ENCODE measurements at regions not wholly inside any gene's neighbourhood (a gene's known extent, or its start where the extent isn't known, plus 50 kb on each side); places are given as distances from the start of the nearest gene placed in this dataset.

DNA sequence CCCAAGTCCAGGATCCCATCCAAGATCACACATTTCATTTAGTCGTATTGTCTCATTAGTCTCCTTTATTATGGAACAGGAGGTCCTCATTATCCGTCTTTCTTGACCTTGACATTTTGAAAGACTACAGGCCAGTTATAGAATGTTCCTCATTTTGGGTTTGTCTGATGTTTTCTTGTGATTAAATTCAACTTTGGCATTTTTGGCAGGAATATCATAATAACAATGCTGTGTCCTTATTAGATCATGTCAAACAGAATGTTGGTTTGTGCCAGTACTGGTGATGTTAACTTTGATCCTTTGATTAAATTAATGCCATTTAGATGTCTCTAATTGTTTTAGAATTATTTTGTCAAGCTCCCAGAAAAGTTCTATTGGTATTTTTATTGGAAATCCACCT lies 106.5 kb upstream of the FRY start:
- H3K9me3 Mint-ChIP-seq, result no peaks in the 10 kb centered on the region
- peaks cover 7% of the 10 kb centered on the region for H3K4me1 Mint-ChIP-seq
- H3K4me3 Mint-ChIP-seq, result no peak overlapping the region

DNA sequence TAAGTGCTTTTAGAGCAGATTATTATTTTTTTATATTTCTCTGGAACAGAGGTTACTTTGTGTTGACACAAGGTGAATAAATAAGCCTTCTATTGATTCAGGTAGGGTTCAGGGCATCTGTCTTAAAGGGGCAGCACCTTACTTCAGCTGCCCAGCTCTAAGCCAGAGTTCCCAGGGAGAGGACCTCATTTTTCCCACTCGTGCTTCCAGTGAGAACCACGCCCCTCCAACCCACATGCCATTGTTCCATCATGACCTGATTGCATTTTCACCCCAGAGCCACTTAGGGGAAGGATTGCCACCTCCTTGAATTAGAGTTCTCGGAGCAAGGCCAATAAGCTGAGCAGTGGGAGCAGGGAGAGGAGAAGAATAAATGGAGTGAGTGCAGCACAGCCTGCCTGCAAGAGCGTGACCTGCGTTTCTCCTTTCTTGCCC lies 104.3 kb upstream of the FRY start:
- DNase-seq (ENCODE audit: low spot score in 2 of 2) (no peak), ATAC-seq (ENCODE audit: low read depth) (no peak)
- H3K27me3 Mint-ChIP-seq, result no peaks in the 10 kb centered on the region
- no peaks in the 10 kb centered on the region for H3K4me1 Mint-ChIP-seq
- no peak overlapping the region for H3K27ac Mint-ChIP-seq
- no peaks in the 10 kb centered on the region for H3K9me3 Mint-ChIP-seq
- no peak overlapping the region for H3K4me3 Mint-ChIP-seq
- H3K36me3 Mint-ChIP-seq, result no peaks in the 10 kb centered on the region

More for the DNA sequence above, 106.5 kb upstream of the FRY start:
- DNase-seq (ENCODE audit: low spot score in 2 of 2) (no peak), ATAC-seq (ENCODE audit: low read depth) (no peak)
- Mint-ChIP-seq H3K36me3 (no peaks in the 10 kb centered on the region), H3K27me3 (no peaks in the 10 kb centered on the region), H3K27ac (no peak overlapping the region)

DNA sequence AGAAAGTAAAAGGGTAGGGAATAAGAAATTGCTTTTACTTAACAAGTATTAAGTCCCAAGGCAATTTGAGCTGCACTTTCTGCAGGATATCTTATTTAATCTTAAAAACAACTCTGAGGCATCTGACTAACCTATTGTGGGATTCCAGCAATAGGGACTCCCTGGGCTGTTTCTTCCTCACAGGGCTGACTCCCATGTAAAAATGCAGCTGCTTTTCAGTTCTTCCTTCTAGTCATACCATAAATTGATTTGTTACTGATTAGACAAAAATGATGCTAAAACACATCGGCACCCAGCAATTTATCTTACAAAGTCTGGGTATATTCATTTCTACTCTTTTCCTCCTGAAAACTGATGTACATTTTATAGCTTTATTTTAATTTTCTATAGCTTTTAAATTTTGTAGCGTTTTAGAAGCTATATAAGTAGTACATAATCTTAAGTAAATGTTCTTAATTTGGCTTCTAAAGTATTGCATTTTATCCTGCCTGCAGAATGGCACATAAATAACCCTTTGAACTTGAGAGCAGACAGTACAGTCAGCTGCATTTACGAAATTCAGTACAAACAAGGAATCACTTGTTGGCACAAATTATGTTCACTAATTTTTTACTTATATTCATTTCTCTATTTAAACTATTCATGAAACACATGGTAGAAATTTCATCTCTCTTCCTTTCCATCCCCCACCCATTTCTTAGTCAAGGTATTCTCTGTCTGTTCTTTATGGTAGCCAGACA lies 102.4 kb upstream of the FRY start:
- Mint-ChIP-seq H3K4me1 (no peaks in the 10 kb centered on the region), H3K27me3 (no peaks in the 10 kb centered on the region), H3K36me3 (no peaks in the 10 kb centered on the region), H3K27ac (no peak overlapping the region), H3K9me3 (no peaks in the 10 kb centered on the region), H3K4me3 (no peak overlapping the region)
- no peak for ATAC-seq (ENCODE audit: low read depth)
- DNase-seq (ENCODE audit: low spot score in 2 of 2), result no peak

DNA sequence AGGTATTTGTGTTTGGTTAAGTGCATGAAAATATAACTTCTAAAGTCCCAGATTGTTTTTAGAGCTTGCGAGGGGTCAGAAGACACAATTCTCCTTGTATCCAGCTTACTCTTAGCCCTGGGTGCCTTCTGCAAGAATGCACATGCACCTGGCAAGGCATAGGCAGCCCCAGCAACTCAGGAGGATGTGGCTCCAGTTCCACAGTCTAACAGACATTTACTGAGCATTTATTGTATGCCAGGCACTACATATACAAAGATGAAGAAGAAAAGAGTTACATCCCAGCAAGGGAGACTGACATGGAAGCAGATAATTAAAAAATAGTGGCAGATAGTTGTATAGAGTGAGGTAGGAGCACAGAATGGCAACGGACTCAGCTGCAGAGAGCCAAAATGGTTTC lies 101.1 kb upstream of the FRY start:
- Mint-ChIP-seq H3K27me3 (no peaks in the 10 kb centered on the region), H3K36me3 (no peaks in the 10 kb centered on the region), H3K4me3 (no peak overlapping the region), H3K4me1 (no peaks in the 10 kb centered on the region), H3K27ac (no peak overlapping the region), H3K9me3 (no peaks in the 10 kb centered on the region)
- ATAC-seq (ENCODE audit: low read depth), result no peak
- DNase-seq (ENCODE audit: low spot score in 2 of 2), result no peak

DNA sequence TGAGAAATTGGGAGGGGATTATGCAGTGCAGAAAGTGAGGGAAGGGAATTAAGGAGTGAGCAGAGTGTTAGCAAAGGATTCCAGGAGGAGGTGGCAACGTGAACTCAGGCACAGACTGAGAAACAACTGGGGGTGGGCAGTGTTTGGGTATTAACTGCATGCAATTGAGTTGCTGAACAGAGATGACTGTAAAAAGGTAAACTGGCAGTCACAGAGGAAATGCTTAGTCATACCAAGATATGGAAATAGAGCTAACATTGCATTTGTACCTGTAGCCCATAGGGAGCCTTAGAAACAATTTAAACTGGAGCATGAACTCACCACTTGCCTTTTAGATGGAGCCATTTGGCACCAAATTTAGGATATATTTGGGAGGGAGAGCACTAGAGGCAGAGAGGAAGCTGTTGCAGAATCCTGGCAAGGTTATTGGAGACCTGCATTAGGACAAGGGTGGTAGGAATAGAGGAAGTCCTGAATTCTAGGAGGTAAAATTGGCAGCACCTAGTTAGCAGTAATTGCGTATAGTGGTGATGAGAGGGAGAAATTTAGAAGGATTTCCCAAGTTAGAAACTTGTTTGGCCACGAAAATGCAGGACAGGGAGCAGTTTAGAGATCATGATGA lies 100.6 kb upstream of the FRY start:
- H3K27ac Mint-ChIP-seq, result no peak overlapping the region
- no peaks in the 10 kb centered on the region for H3K36me3 Mint-ChIP-seq
- H3K4me3 Mint-ChIP-seq, result no peak overlapping the region
- ATAC-seq (ENCODE audit: low read depth) (no peak), DNase-seq (ENCODE audit: low spot score in 2 of 2) (no peak)
- no peaks in the 10 kb centered on the region for H3K9me3 Mint-ChIP-seq
- H3K4me1 Mint-ChIP-seq, result no peaks in the 10 kb centered on the region
- no peaks in the 10 kb centered on the region for H3K27me3 Mint-ChIP-seq

GRCh38 chr13:31937436-31937835 lies 94.1 kb upstream of the FRY start:
- Mint-ChIP-seq H3K36me3 (peaks cover 2% of the 10 kb centered on the region), H3K27me3 (no peaks in the 10 kb centered on the region), H3K4me1 (no peaks in the 10 kb centered on the region), H3K4me3 (no peak overlapping the region), H3K9me3 (no peaks in the 10 kb centered on the region), H3K27ac (no peak overlapping the region)
- no peak for DNase-seq (ENCODE audit: low spot score in 2 of 2)
- ATAC-seq (ENCODE audit: low read depth), result no peak

DNA sequence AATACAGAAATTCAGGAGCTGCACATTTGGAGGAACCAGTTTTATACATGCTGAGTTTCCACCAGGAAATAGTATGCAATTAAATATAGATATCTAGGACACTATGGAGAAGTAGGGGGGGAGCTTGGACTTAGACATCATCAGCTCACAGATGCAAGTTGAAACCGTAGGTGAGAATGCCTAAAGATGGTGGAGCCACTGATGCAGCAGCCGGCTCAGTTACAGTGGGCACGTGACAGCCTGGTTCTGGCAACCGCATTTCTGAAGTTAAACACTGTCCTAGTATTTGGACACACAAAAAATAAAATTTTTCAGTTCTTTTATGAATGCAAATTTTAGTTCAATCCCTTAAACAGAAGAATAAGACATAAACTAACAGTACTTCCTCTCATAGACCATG lies 91.5 kb upstream of the FRY start:
- Mint-ChIP-seq H3K27ac (no peak overlapping the region), H3K27me3 (no peaks in the 10 kb centered on the region)

DNA sequence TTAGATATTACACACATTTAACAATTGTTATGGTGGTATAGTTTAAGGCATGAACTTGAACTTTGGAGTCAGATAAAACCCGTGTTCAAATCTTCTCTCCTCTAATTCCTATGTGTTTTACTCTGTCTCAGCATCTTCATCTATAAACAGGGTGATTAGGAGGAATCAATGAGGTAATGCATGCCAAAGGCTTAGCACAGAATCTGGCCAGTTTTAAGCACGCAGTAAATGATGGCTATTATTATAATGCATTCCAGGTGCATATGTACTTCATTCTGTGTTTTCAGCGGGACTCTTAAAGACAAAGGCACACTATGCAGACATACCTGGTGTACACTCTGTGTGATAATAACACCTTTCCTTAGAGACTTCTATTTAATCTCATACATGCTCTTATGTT lies 88.0 kb upstream of the FRY start:
- no peaks in the 10 kb centered on the region for H3K4me1 Mint-ChIP-seq
- no peaks in the 10 kb centered on the region for H3K27me3 Mint-ChIP-seq
- ATAC-seq (ENCODE audit: low read depth) (no peak), DNase-seq (ENCODE audit: low spot score in 2 of 2) (no peak)
- no peak overlapping the region for H3K27ac Mint-ChIP-seq
- no peak overlapping the region for H3K4me3 Mint-ChIP-seq
- H3K9me3 Mint-ChIP-seq, result no peaks in the 10 kb centered on the region
- H3K36me3 Mint-ChIP-seq, result peaks cover 2% of the 10 kb centered on the region

More for the DNA sequence above, 91.5 kb upstream of the FRY start:
- H3K36me3 Mint-ChIP-seq, result peaks cover 2% of the 10 kb centered on the region
- ATAC-seq (ENCODE audit: low read depth), result no peak
- H3K9me3 Mint-ChIP-seq, result no peaks in the 10 kb centered on the region
- DNase-seq (ENCODE audit: low spot score in 2 of 2), result no peak
- no peaks in the 10 kb centered on the region for H3K4me1 Mint-ChIP-seq
- H3K4me3 Mint-ChIP-seq, result no peak overlapping the region

- Mint-ChIP-seq H3K4me3 (no peak overlapping the region), H3K4me1 (peaks cover 4% of the 10 kb centered on the region), H3K9me3 (no peaks in the 10 kb centered on the region), H3K27me3 (no peaks in the 10 kb centered on the region), H3K36me3 (peaks cover 2% of the 10 kb centered on the region), H3K27ac (no peak overlapping the region)
- DNase-seq (ENCODE audit: low spot score in 2 of 2), result no peak
- no peak for ATAC-seq (ENCODE audit: low read depth)
These were observed 87.1 kb upstream of the FRY start for GRCh38 chr13:31944262-31945160.

GRCh38 chr13:31945202-31945961 lies 86.2 kb upstream of the FRY start:
- ATAC-seq (ENCODE audit: low read depth) (no peak), DNase-seq (ENCODE audit: low spot score in 2 of 2) (no peak)
- Mint-ChIP-seq H3K27ac (no peak overlapping the region), H3K36me3 (no peaks in the 10 kb centered on the region), H3K27me3 (no peaks in the 10 kb centered on the region), H3K4me3 (no peak overlapping the region), H3K9me3 (no peaks in the 10 kb centered on the region), H3K4me1 (peaks cover 4% of the 10 kb centered on the region)

- ATAC-seq (ENCODE audit: low read depth), result no peak
- Mint-ChIP-seq H3K27me3 (no peaks in the 10 kb centered on the region), H3K9me3 (no peaks in the 10 kb centered on the region), H3K27ac (no peak overlapping the region), H3K4me1 (peaks cover 10% of the 10 kb centered on the region), H3K36me3 (no peaks in the 10 kb centered on the region), H3K4me3 (no peak overlapping the region)
- DNase-seq (ENCODE audit: low spot score in 2 of 2), result no peak
These were observed 85.3 kb upstream of the FRY start for GRCh38 chr13:31946091-31946770.

DNA sequence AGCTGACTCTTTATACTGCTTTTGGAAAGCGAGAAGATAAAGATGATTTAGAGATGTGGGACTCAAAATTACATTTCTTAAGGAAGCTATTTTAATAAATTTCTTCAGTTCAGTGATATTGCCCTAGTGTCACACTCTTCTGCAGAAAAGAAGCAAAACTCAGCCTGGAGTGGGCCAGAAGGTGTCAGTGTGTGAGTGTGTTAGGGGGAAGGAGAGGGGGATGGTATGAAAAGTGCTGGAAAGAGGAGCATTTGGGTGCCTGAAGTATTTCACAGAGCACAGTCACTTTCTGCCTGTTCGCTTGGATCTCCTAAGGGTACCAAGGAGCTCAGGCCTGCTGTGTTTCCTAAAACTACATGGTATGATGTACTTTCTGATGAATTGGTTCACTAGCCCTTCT lies 84.5 kb upstream of the FRY start:
- Mint-ChIP-seq H3K27me3 (no peaks in the 10 kb centered on the region), H3K27ac (no peak overlapping the region), H3K4me3 (no peak overlapping the region), H3K4me1 (peaks cover 12% of the 10 kb centered on the region), H3K9me3 (no peaks in the 10 kb centered on the region), H3K36me3 (no peaks in the 10 kb centered on the region)
- ATAC-seq (ENCODE audit: low read depth) (no peak), DNase-seq (ENCODE audit: low spot score in 2 of 2) (no peak)

GRCh38 chr13:31947506-31947905 lies 84.1 kb upstream of the FRY start:
- peaks cover 12% of the 10 kb centered on the region for H3K4me1 Mint-ChIP-seq
- H3K27ac Mint-ChIP-seq, result no peak overlapping the region
- no peaks in the 10 kb centered on the region for H3K27me3 Mint-ChIP-seq
- DNase-seq (ENCODE audit: low spot score in 2 of 2), result no peak
- no peak overlapping the region for H3K4me3 Mint-ChIP-seq
- no peaks in the 10 kb centered on the region for H3K36me3 Mint-ChIP-seq
- no peaks in the 10 kb centered on the region for H3K9me3 Mint-ChIP-seq
- no peak for ATAC-seq (ENCODE audit: low read depth)
